ENCODE measurements at regions not wholly inside any gene's neighbourhood (a gene's known extent, or its start where the extent isn't known, plus 50 kb on each side); places are given as distances from the start of the nearest gene placed in this dataset.

DNA sequence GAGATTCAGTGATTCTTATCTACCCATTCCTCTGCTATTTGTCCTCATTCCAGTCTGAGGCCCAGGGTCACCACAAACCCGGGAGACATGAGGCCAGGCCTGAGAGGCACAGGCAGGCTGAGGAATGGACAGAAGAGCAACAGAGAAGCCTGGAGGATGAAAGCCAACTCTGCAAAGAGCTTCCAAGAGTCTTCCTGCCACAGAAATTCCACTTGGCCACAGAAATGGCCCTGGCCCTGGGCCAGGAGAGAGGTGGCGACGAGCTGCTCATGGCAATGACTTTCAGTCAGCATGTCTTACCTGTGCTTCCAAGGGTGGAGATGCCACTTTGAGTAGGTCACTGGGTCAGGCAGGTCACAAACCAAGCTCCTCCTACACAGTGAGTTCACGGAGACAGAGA, 155.3 kb upstream of the PKDCC start:
- H3K27ac ChIP-seq, result no peak overlapping the region
- TF ChIP-seq CTCF (conservative IDR thresholded peaks at IDR 0.05), result no peak

DNA sequence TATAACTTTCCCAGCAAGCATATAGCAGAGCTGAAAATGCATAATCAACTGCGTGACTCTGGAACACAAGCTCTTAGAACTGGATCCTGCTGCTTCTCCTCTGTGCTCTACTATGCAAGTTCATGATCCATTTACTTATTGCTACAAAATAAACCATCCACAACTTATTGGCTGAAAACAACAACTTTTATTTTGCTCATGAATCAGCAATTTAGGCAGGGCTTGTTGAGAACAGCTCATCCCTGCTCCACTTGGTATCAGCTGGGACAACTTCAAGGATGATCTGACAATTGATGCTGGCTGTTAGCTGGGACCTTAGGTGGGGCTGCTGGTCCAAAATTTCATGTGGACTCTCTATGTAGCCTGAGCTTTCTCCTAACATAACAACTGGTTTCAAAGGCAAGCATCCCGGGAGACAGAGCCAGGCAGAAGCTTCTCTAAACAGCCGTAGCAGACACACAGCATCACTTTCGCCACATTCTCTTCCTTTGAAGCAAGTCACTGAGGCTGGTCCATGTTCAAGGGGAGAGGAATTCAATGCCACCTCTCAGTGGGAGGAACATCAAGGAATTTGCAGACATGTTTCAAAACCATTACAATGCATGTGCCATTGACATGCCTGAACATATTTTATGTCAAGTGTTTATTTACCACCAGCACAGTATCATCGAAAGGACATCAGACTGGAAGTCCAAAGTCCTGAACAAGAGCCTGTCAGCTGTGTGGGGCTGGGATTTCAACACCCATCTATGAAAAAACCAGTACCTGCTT, 153.1 kb upstream of the PKDCC start:
- TF ChIP-seq CTCF (conservative IDR thresholded peaks at IDR 0.05) (no peak), ZFX (IDR thresholded peaks at IDR 0.05) (no peak)
- no peak overlapping the region for H3K27ac ChIP-seq

DNA sequence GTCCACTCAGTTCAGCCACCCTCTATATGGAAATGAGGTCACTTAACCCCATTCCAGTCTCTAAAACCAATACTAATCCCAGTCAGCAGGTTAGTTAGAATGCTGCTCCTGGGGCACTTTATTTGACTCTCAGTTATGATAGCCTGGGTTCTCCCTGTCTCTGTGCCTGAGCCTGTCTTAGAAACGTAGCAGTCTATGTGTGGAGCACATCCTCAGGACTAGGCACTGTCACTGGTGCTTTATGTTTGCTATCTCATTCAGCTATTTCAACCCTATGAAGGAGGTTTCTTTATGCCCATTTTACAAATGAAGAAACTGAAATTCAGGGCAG, 152.5 kb upstream of the PKDCC start:
- no peak overlapping the region for H3K27ac ChIP-seq
- TF ChIP-seq ZFX (IDR thresholded peaks at IDR 0.05), result no peak
- TF ChIP-seq CTCF (conservative IDR thresholded peaks at IDR 0.05), result no peak

DNA sequence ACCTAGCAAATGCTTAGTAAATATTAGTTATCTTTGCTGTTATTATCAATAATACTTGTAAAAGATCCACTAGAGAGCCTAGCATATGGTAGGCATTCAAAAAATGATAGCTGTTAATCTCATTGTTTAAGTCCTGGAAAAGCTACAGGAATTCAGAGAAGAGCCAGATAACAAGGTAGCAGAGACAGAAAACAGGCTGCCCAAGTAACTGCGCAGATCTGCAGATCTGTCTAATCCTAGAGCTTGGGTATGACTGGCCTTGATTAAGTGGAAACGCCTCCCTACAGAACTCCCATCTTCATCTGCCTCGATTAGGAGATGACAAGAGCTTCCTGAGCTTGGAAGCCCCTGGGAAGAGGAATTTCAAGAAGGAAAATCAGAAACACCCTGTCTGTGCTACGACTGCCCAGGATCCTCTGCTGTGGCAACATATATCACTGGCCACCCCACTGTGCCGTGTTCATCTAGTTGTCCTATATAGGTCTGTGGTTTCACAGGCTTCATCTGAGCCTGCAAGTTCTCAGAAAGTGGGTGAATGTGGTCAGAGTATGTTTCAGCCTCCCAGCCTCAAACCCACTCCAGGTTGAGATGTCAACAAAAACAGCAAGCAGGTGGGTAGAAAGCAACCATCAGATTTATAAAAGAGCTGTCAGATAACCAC, 151.5 kb upstream of the PKDCC start:
- H3K27ac ChIP-seq, result no peak overlapping the region
- TF ChIP-seq ZFX (IDR thresholded peaks at IDR 0.05) (no peak), CTCF (conservative IDR thresholded peaks at IDR 0.05) (no peak)

GRCh38 chr2:41899189-41899588, 148.6 kb upstream of the PKDCC start:
- no peak overlapping the region for H3K27ac ChIP-seq
- TF ChIP-seq ZFX (IDR thresholded peaks at IDR 0.05), result no peak

DNA sequence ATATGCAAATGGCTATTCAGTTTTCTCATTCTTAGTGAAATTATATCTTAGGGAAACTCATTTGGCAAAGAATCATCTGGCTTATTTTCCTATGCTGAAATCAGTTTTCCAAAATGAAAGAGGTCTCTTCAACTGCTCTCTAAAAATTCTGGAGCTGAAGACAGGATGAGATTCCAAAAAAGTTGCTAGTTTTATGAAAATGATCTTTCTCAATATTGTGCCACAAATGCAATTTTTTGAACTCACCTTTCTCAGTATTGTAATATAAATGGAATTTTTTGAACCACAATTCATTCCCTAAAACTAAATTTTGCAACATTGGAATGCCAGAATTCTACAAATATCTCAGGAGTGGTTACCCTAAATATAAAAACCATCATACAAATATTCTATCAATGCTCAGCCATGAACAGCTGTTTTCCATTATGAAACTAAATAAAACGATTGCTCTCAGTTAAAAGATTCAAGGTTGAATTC, 147.7 kb upstream of the PKDCC start:
- no peak overlapping the region for H3K27ac ChIP-seq
- TF ChIP-seq CTCF (conservative IDR thresholded peaks at IDR 0.05) (no peak), ZFX (IDR thresholded peaks at IDR 0.05) (no peak)

GRCh38 chr2:41902897-41903296, 144.9 kb upstream of the PKDCC start:
- TF ChIP-seq ZFX (IDR thresholded peaks at IDR 0.05) (no peak), CTCF (conservative IDR thresholded peaks at IDR 0.05) (no peak)
- no peak overlapping the region for H3K27ac ChIP-seq
